SU-DHL-6 (cell line): ENCODE measurements at regions not wholly inside any gene's neighbourhood (a gene's known extent, or its start where the extent isn't known, plus 50 kb on each side); places are given as distances from the start of the nearest gene placed in this dataset.
A peak's percentile ranks its signal among the peaks of the same experiment; 100 is the strongest.

Experiments
- H2AFZ ChIP-seq: fragments of 200-600 bp; sonication (generic); 2 replicates; pipeline ENCODE4 v1.6.1; 2014; ENCODE audit warnings: low read depth, mild to moderate bottlenecking, moderate library complexity, mixed read lengths, antibody characterized with exemption, low read length; ENCODE audit not compliant: severe bottlenecking
- H3F3A ChIP-seq: fragments of 200-600 bp; shearing (Covaris generic); 2 replicates; pipeline ENCODE4 v1.6.0; 2016; ENCODE audit warnings: antibody characterized with exemption, mild to moderate bottlenecking; ENCODE audit not compliant: insufficient read depth
- H3K27ac ChIP-seq: fragments of 200-600 bp; sonication (generic); 2 replicates; pipeline ENCODE4 v1.5.1; 2016; ENCODE audit warnings: low read depth, mild to moderate bottlenecking, low read length, moderate library complexity, mixed read lengths
- H3K27me3 ChIP-seq: fragments of 200-600 bp; sonication (generic), shearing (Covaris generic); 2 replicates; pipeline ENCODE4 v1.6.0; 2014; ENCODE audit warnings: mild to moderate bottlenecking, low read length
- H3K36me3 ChIP-seq: fragments of 200-600 bp; sonication (generic); 2 replicates; pipeline ENCODE4 v1.6.1; 2014; ENCODE audit warnings: mild to moderate bottlenecking, low read length, mixed read lengths
- H3K4me2 ChIP-seq: fragments of 300-600, 200-600 bp; shearing (Covaris generic), sonication (generic); 2 replicates; pipeline ENCODE4 v1.6.0; 2014; ENCODE audit warnings: low read length, low read depth, mild to moderate bottlenecking; ENCODE audit not compliant: poor library complexity, severe bottlenecking
- H3K4me3 ChIP-seq: fragments of 200-600 bp; sonication (generic); 2 replicates; pipeline ENCODE4 v1.5.1; 2014; ENCODE audit warnings: antibody characterized with exemption, low read length, mild to moderate bottlenecking, mixed read lengths; ENCODE audit not compliant: insufficient read depth, poor library complexity, severe bottlenecking
- H3K79me2 ChIP-seq: fragments of 200-600 bp; sonication (generic); 2 replicates; pipeline ENCODE4 v1.6.1; 2014; ENCODE audit warnings: mild to moderate bottlenecking, low read length, moderate library complexity; ENCODE audit not compliant: insufficient read depth
- H3K9ac ChIP-seq: fragments of 200-600 bp; sonication (generic); 2 replicates; pipeline ENCODE4 v1.7.0; 2014; ENCODE audit warnings: mild to moderate bottlenecking, low read length
- H3K9me2 ChIP-seq: fragments of 200-600 bp; sonication (generic); replicated peaks from 2 replicates; pipeline ENCODE4 v1.6.1; 2014; ENCODE audit warnings: low read length; ENCODE audit not compliant: insufficient read depth
- H3K9me3 ChIP-seq: fragments of 200-600 bp; sonication (generic); 2 replicates; pipeline ENCODE4 v1.6.1; 2014; ENCODE audit warnings: low read length, mixed read lengths; ENCODE audit not compliant: insufficient read depth
- H4K20me1 ChIP-seq: fragments of 200-600 bp; sonication (generic); 2 replicates; pipeline ENCODE4 v1.6.1; 2014; ENCODE audit warnings: low read depth, mild to moderate bottlenecking, antibody characterized with exemption, low read length, moderate library complexity, mixed read lengths
- CTCF ChIP-seq: fragments of 200-600 bp; sonication (generic); IDR thresholded peaks from one replicate; pipeline ENCODE4 v1.5.1; 2017; ENCODE audit warnings: antibody characterized with exemption, mild to moderate bottlenecking, low read length, moderate library complexity; ENCODE audit not compliant: insufficient read depth, poor library complexity, severe bottlenecking
- EZH2phosphoT487 ChIP-seq: fragments of 200-600 bp; sonication (generic), shearing (Covaris generic); conservative IDR thresholded peaks from 2 replicates; pipeline ENCODE4 v1.6.1; 2018; ENCODE audit warnings: mild to moderate bottlenecking, antibody characterized with exemption, low read length, moderate library complexity, mixed read lengths

DNA sequence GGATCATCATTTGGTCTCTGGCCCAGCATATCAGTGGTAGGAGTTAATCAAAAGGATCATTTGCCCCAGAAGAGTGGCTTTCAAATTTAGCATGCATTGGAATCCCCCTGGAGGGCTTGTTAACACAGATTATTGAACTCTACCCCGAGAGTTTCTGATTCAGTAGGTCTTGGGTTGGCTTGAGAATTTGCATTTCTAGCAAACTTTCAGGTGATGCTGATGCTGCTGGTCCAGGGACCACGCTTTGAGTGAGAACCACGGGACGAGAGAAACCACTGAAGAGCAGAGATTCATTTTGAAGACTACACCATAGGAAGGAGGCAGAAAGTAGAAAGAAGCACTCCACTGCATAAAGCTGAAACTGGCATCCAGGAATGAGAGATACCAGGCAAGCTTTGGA lies 81.3 kb upstream of the DUSP10 start:
- no peaks in the 10 kb centered on the region for H3F3A ChIP-seq
- H3K27ac ChIP-seq, result no peak overlapping the region
- H3K36me3 ChIP-seq, result no peaks in the 10 kb centered on the region
- no peaks in the 10 kb centered on the region for H4K20me1 ChIP-seq
- no peak overlapping the region for H3K4me3 ChIP-seq
- TF ChIP-seq CTCF (no peak), EZH2phosphoT487 (no peak)
- no peak overlapping the region for H3K4me2 ChIP-seq
- no peaks in the 10 kb centered on the region for H3K27me3 ChIP-seq
- H3K9ac ChIP-seq, result no peak overlapping the region
- no peak overlapping the region for H2AFZ ChIP-seq
- no peaks in the 10 kb centered on the region for H3K79me2 ChIP-seq
- H3K9me3 ChIP-seq, result no peaks in the 10 kb centered on the region
- no peaks in the 10 kb centered on the region for H3K9me2 ChIP-seq

GRCh38 chr1:221822591-221822990 lies 80.7 kb upstream of the DUSP10 start:
- no peak for TF ChIP-seq CTCF
- no peak for TF ChIP-seq EZH2phosphoT487
- no peak overlapping the region for H3K27ac ChIP-seq

DNA sequence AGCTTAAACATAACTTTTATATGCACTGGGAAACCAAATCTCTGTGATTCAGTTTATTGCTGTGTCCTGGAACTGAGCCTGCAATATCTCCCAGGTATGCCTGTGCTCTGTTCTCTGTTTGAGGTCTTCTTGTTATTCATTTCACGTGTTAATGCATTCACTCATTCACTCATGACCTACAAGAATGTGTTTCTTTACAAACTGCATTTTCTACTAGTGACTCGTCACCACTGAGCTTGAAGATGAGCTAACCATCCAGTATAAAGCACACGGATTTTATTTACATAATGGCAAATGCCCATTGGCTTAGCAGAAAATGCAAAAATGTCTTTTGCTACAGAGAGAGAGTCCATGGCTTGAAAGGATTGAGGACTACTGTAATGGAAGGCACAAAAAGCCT lies 75.0 kb upstream of the DUSP10 start:
- Histone ChIP-seq H3K27me3 (no peaks in the 10 kb centered on the region), H3K9ac (no peak overlapping the region), H2AFZ (peak overlapping the region; percentile 28), H3K27ac (no peak overlapping the region), H3K4me3 (no peak overlapping the region), H3F3A (no peaks in the 10 kb centered on the region), H3K36me3 (no peaks in the 10 kb centered on the region), H3K4me2 (no peak overlapping the region), H4K20me1 (no peaks in the 10 kb centered on the region), H3K9me3 (no peaks in the 10 kb centered on the region), H3K9me2 (no peaks in the 10 kb centered on the region), H3K79me2 (no peaks in the 10 kb centered on the region)
- TF ChIP-seq CTCF (no peak), EZH2phosphoT487 (no peak)

More at GRCh38 chr1:221822591-221822990, 80.7 kb upstream of the DUSP10 start:
- Histone ChIP-seq H3K4me3 (no peak overlapping the region), H4K20me1 (no peaks in the 10 kb centered on the region), H3K9me2 (no peaks in the 10 kb centered on the region), H3K9ac (no peak overlapping the region), H3K27me3 (no peaks in the 10 kb centered on the region), H3K9me3 (no peaks in the 10 kb centered on the region), H3K4me2 (no peak overlapping the region), H3K79me2 (no peaks in the 10 kb centered on the region), H2AFZ (no peak overlapping the region), H3K36me3 (no peaks in the 10 kb centered on the region), H3F3A (no peaks in the 10 kb centered on the region)
